B cell (primary cell): ENCODE measurements at regions not wholly inside any gene's neighbourhood (a gene's known extent, or its start where the extent isn't known, plus 50 kb on each side); places are given as distances from the start of the nearest gene placed in this dataset.

Experiments used
- ATAC-seq: fragments of 200-7000 bp; cut with Tn5 transposase; one replicate; pipeline ENCODE4 v1.10.0; 2021; ENCODE audit warnings: low read depth, mild to moderate bottlenecking, moderate number of reproducible peaks, moderate library complexity
- CTCF ChIA-PET: fragments of 350-600 bp; sonication (Branson Sonifier 250); formaldehyde crosslinking; loops from one replicate; lab custom pipeline; 2021; ENCODE audit warnings: antibody characterized with exemption, inconsistent platforms; lab: Charles Lee
- POLR2A ChIA-PET: fragments of 350-600 bp; sonication (Branson Sonifier 250); formaldehyde crosslinking; loops from one replicate; lab custom pipeline; 2021; ENCODE audit warnings: antibody characterized with exemption; lab: Charles Lee
- DNase-seq: peaks from one replicate; pipeline ENCODE4 v3.0.0; 2013
- H2AFZ ChIP-seq: 2 replicates; pipeline ENCODE4 v1.6.1; 2012; ENCODE audit warnings: mild to moderate bottlenecking, low read depth, low read length; ENCODE audit not compliant: insufficient read depth, poor library complexity, severe bottlenecking
- H3K27ac ChIP-seq, 2 donors: 1 replicate in 1 of 2; 2 replicates in 1 of 2; pipeline ENCODE4 v1.5.1; 2012 to 2013; ENCODE audit warnings: low read length in 2 of 2, mild to moderate bottlenecking in 2 of 2, moderate library complexity in 1 of 2
- H3K27me3 ChIP-seq, 4 experiments: fragments of 200-600 bp in 1 of 4; sonication (generic) in 1 of 4; replicated peaks in 1 of 4; 1 replicate in 2 of 4; 2 replicates in 2 of 4; pipeline versions ENCODE4 v1.6.1 to v1.7.0; 2013 to 2016; ENCODE audit warnings: low read length in 3 of 4, mild to moderate bottlenecking in 2 of 4, mixed read lengths in 1 of 4, moderate library complexity in 1 of 4; ENCODE audit not compliant: insufficient read depth in 4 of 4, control insufficient read depth in 3 of 4; ENCODE audit errors: control extremely low read depth in 1 of 4
- H3K36me3 ChIP-seq, 2 experiments: replicated peaks in 1 of 2; 1 replicate in 1 of 2; 2 replicates in 1 of 2; pipeline versions ENCODE4 v1.6.1 to v1.7.1; 2013; ENCODE audit warnings: low read length in 1 of 2; ENCODE audit not compliant: insufficient read depth in 2 of 2, control insufficient read depth in 1 of 2; ENCODE audit errors: control extremely low read depth in 1 of 2, extremely low read depth in 1 of 2
- H3K4me1 ChIP-seq, 2 donors: fragments of 200-600 bp in 1 of 2; sonication (generic) in 1 of 2; 1 replicate in 1 of 2; 2 replicates in 1 of 2; pipeline versions ENCODE4 v1.5.1 to v1.6.1; 2013 to 2017; ENCODE audit warnings: low read length in 2 of 2; ENCODE audit not compliant: control insufficient read depth in 2 of 2, insufficient read depth in 2 of 2
- H3K4me2 ChIP-seq: replicated peaks from 2 replicates; pipeline ENCODE3; 2012; ENCODE audit warnings: mild to moderate bottlenecking, low read depth, low read length; ENCODE audit not compliant: poor library complexity, severe bottlenecking
- H3K4me3 ChIP-seq, 5 experiments: fragments of 200-600 bp in 1 of 5; sonication (generic) in 1 of 5; 1 replicate in 3 of 5; 2 replicates in 2 of 5; pipeline versions ENCODE4 v1.5.1 to v1.7.0; 2011 to 2016; ENCODE audit warnings: low read length in 4 of 5, mild to moderate bottlenecking in 4 of 5, low read depth in 2 of 5, control low read depth in 1 of 5, moderate library complexity in 1 of 5; ENCODE audit not compliant: insufficient read depth in 1 of 5; ENCODE audit errors: control extremely low read depth in 1 of 5, extremely low read depth in 1 of 5
- H3K79me2 ChIP-seq: fragments of 200-600 bp; sonication (generic); one replicate; pipeline ENCODE4 v1.6.0; 2016; ENCODE audit warnings: low read length; ENCODE audit not compliant: control insufficient read depth, insufficient read depth
- H3K9ac ChIP-seq: fragments of 200-600 bp; sonication (generic); 2 replicates; pipeline ENCODE4 v1.6.1; 2017; ENCODE audit warnings: mild to moderate bottlenecking, low read length, moderate library complexity
- H3K9me3 ChIP-seq, 3 donors: one replicate each; pipeline versions ENCODE4 v1.6.1 to v1.7.1; 2013; ENCODE audit warnings: low read length in 2 of 3; ENCODE audit not compliant: control insufficient read depth in 2 of 3, insufficient read depth in 1 of 3; ENCODE audit errors: control extremely low read depth in 1 of 3
- H4K20me1 ChIP-seq: 2 replicates; pipeline ENCODE4 v1.6.0; 2012; ENCODE audit warnings: mild to moderate bottlenecking, low read length; ENCODE audit not compliant: insufficient read depth, control insufficient read depth, poor library complexity, severe bottlenecking
- H3K27ac Mint-ChIP-seq: one replicate; pipeline ENCODE4 v1.8.0; 2021; ENCODE audit warnings: mixed read lengths
- H3K27me3 Mint-ChIP-seq: one replicate; pipeline ENCODE4 v1.8.0; 2021; ENCODE audit warnings: mixed read lengths
- H3K4me1 Mint-ChIP-seq: one replicate; pipeline ENCODE4 v1.8.0; 2021; ENCODE audit warnings: mixed read lengths
- H3K4me3 Mint-ChIP-seq: one replicate; pipeline ENCODE4 v1.8.0; 2021; ENCODE audit warnings: mixed read lengths
- H3K9me3 Mint-ChIP-seq: one replicate; pipeline ENCODE4 v1.8.0; 2022; ENCODE audit warnings: mixed read lengths; ENCODE audit not compliant: insufficient read depth
- CTCF ChIP-seq: fragments of 200-600 bp; IDR thresholded peaks from one replicate; pipeline ENCODE4 v1.8.0; 2022; ENCODE audit warnings: antibody characterized with exemption, mild to moderate bottlenecking
- EZH2 ChIP-seq: IDR thresholded peaks from 2 replicates; pipeline ENCODE4 v1.6.1; 2012; ENCODE audit warnings: borderline replicate concordance, low read depth, mild to moderate bottlenecking, moderate library complexity, low read length; ENCODE audit not compliant: insufficient read depth, poor library complexity, severe bottlenecking
- WGBS: methylation state at CpG from one replicate; pipeline ENCODE4 v1.1.5; 2013; ENCODE audit warnings: missing lambda C conversion rate; ENCODE audit not compliant: insufficient coverage; 5-methylcytosine and 5-hydroxymethylcytosine counted together
- intact Hi-C: fragments of 100-400 bp; cut with micrococcal nuclease; formaldehyde crosslinking; loops from one replicate; pipeline ENCODE4 v1.10.0; 2022

DNA sequence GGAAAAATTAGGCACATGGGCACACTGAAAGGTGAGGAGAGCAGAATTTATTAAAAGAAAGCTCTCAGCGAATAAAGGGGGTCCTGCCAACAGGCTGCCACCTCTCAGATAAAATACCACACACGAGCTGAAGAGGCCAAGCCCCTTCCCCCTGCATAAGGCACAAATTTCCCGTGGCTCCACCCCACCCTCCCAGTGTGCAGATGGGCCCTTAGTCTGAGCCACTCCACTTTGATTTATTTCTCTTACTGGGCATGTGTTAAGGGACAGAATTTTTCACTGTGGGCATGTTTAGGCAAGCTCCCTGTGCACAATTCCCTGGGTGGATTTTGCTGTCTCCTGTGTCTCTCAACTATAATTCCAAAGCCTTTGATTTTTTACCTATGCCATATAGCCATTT lies 409.8 kb downstream of the TBL1XR1 start:
- WGBS, result no CpG with 5 or more reads among the region's 3 CpGs
- CTCF ChIA-PET, result no interaction called here
- ATAC-seq (no peak), DNase-seq (no peak)
- intact Hi-C loops, result no loop called here
- Histone ChIP-seq H3K4me2 (no peak overlapping the region), H2AFZ (no peak overlapping the region), H3K4me3 (no peak overlapping the region), H3K4me1 (no peaks in the 10 kb centered on the region), H3K27ac (no peak overlapping the region), H3K9me3 (no peaks in the 10 kb centered on the region), H3K9ac (no peak overlapping the region), H4K20me1 (no peaks in the 10 kb centered on the region), H3K79me2 (no peaks in the 10 kb centered on the region), H3K36me3 (no peaks in the 10 kb centered on the region), H3K27me3 (no peaks in the 10 kb centered on the region)
- no peaks in the 10 kb centered on the region for H3K27me3 Mint-ChIP-seq
- H3K4me1 Mint-ChIP-seq, result no peaks in the 10 kb centered on the region
- TF ChIP-seq CTCF, result no peak
- no peak for TF ChIP-seq EZH2
- POLR2A ChIA-PET, result no interaction called here
- peaks cover 2% of the 10 kb centered on the region for H3K9me3 Mint-ChIP-seq
- H3K4me3 Mint-ChIP-seq, result no peak overlapping the region
- no peak overlapping the region for H3K27ac Mint-ChIP-seq

DNA sequence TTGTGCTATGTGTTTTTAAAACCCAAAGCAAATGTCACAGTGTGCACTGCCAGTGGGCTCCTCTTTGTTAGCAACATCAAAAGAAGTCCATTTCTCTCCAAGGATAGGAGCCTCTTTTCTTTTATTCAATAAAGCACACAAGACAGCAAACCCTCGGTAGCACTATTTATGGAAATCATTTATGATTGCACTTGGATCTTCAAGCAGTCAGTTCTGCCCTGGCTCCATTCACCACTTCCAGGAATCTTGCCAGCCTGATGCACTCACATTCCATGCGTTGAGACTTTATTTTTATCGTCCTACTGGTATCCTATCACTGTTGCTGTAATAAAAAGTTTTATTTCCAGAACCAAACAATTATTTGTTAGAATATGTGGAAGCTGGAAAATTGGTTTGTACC lies 412.1 kb downstream of the TBL1XR1 start:
- Mint-ChIP-seq H3K9me3 (peaks cover 2% of the 10 kb centered on the region), H3K4me3 (no peak overlapping the region), H3K4me1 (no peaks in the 10 kb centered on the region), H3K27me3 (no peaks in the 10 kb centered on the region), H3K27ac (no peak overlapping the region)
- no peaks in the 10 kb centered on the region for H4K20me1 ChIP-seq
- H3K9ac ChIP-seq, result no peak overlapping the region
- no peaks in the 10 kb centered on the region for H3K9me3 ChIP-seq
- no peak for TF ChIP-seq EZH2
- TF ChIP-seq CTCF, result no peak
- ChIA-PET POLR2A (no interaction called here), CTCF (no interaction called here)
- no peak overlapping the region for H3K27ac ChIP-seq
- no peak overlapping the region for H2AFZ ChIP-seq
- no peaks in the 10 kb centered on the region for H3K36me3 ChIP-seq
- 100% methylated on average over 1 of the region's 3 CpGs for WGBS
- no peaks in the 10 kb centered on the region for H3K4me1 ChIP-seq
- intact Hi-C loops, result no loop called here
- DNase-seq, result no peak
- H3K4me3 ChIP-seq, result no peak overlapping the region
- no peaks in the 10 kb centered on the region for H3K27me3 ChIP-seq
- H3K79me2 ChIP-seq, result no peaks in the 10 kb centered on the region
- no peak for ATAC-seq
- no peak overlapping the region for H3K4me2 ChIP-seq
